ENCODE measurements at regions not wholly inside any gene's neighbourhood (a gene's known extent, or its start where the extent isn't known, plus 50 kb on each side); places are given as distances from the start of the nearest gene placed in this dataset.
"Not testable (repeated sequence)": the region's sequence is repeated elsewhere in the genome, so short reads cannot be mapped to it uniquely, and the experiment has no call there.

DNA sequence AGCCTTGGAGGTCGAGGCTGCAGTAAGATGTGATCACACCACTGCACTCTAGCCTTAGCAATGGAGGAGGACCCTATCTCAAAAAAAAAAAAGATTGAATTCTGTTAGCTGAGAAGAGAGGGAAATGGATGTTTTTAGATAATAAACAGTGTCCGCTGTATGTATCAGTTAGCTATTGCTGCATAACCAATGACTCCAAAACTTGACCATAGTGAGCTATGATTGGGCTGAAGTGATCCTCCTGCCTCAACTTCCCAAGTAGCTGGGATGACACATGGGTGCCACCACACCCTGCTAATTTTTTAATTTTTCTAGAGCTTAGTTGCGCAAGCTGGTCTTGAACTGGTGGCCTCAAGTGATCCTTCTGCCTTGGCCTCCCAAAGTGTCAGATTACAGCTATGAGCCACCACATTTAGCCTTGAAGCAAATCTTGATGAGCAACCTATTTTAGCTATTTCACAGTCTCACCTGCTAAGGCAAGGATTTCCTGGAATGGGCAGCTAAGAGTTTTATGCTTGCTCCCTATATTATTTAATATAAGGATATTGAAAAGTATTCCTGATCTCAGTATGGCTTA is 68.3 kb upstream of the ATF7IP2 start:
- DNase-seq: no peak

DNA sequence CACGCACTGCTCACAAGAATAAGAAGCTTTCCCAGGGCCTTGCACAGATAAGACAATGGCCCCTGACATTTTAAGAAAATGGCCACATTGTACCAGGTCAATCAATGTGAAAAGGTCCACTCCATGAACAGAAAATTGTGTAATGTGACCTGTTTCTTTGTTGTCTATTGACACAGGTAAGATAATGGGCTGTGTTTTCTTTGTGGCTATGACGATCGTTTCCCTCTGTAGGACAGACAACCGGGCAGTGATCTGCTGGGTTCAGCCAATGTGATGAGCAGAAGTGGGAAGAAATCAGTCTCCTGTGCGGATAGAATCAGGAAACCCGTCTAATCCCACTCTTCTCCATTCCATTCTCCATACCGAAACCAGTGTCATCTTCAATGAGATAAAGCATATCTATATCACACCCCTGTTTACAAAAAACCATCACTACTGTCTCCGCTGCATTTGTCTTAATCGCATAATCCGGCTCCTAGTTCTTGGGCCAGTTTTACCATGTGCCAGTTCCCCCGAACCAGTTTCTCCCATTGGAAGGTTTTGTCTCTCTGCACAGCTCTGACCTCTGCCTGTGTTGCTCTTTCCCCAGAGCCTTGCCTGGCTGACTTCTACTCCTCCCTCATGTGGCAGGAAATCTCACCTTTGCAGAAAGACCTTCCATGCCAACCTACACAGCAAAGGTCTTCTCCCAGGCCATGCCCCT is 66.9 kb upstream of the ATF7IP2 start:
- no peak for DNase-seq

DNA sequence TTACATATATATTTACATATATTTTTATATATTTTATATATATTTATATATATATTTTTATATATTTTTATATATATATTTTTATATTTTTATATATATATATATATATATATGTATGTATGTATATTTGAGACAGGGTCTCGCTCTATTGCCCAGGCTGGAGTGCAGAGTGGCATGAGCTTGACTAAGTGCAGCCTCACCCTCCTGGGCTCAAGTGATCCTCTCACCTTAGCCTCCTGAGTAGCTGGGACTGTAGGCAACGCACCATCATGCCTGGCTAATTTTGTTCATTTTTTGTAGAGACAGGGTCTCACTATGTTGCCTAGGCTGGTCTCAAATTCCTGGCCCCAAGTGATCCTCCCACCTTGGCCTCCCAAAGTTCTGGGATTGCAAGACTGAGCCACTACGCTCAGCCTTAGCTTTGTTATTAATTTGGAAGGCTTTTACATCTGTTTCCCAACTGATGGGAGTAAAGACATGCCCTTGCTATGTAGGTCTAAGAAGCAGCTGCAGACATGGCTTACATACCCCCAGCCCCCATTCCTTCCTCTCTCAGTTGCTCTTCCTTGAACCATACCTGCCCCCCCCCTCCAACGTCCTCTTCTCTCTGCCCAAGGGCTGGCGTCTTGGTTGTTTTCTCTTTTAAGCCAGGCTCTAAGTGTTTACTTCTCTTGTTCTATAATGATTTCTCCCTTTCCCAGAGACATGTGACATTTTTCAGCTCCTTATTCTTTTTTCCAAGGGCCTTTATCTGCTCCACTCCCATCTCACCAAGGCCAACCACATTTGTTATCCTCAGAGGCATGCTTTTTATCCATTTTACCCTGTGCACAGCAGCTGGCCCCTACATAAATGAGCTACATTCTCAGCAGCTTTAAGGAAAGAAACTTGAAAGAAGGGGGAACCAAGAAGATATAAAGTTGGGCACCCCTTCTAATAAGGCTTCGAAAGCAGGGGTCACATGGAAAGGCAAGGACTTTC is 64.2 kb upstream of the ATF7IP2 start:
- DNase-seq: no peak

DNA sequence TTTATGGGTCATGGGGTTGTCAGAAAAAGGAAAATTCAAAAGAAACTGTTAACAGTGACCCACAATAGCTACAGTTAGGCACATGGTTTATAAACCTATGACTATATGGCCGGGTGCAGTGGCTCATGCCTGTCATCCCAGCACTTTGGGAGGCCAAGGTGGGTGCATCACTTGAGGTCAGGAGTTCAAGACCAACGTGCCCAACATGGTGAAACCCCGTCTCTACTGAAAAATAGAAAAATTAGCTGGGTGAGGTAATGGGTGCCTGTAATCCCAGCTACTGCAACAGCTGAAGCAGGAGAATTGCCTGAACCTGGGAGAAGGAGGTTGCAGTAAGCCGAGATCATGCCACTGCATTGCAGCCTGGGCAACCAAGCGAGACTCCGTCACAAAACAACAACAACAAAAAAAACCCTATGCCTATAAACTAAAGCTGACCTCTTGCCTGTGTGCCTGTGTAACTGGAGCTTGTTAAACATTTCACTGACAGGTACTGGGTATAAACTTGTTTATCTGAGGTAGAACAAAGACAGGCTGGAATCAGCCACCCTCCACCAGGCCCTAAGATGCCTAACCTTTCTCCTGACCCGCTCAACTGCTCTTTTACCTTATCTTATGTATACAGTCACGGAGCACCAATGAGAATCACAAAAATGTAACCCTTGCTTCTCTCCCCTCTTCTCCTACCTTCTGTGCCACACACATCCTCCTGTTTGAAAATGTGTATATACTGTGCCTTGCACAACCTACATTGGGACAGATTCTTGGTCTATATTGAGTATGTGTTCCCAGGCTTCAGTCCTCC is 62.9 kb upstream of the ATF7IP2 start:
- no peak for DNase-seq

DNA sequence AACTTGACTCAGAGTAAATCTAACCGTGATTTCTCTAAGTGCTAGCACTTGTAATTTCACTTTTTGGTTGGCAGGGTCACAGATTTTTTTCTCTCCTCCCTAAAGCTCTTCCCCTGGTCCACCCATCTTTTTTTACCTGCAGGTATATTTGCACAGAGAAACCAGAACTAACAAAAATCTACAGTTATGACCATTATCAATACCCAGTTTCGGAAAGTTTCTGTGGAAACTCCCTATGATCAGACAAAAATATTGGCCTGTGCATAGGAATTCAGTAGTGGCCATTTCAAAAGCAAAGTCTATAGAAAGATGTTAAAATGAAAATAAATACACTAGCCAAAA is 62.4 kb upstream of the ATF7IP2 start:
- DNase-seq: no peak

DNA sequence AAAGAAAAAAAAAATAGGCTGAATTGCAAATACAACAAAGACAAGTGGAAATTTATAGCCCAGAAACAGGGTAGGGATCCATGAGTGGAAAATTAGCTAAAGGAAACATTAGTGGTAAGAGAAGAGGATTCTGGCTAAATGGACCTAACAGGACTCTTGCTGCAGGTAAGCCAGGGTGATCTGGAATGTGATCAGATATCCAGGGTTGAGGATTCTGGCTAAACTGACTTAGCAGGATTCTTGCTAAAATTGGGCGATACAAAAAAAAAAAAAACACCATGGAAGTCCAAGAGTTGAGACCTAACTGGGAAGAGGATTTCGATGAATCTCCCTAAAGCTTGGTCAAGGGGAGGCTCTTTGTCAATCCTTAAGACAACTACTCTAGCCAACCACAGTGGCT is 61.7 kb upstream of the ATF7IP2 start:
- no peak for DNase-seq

DNA sequence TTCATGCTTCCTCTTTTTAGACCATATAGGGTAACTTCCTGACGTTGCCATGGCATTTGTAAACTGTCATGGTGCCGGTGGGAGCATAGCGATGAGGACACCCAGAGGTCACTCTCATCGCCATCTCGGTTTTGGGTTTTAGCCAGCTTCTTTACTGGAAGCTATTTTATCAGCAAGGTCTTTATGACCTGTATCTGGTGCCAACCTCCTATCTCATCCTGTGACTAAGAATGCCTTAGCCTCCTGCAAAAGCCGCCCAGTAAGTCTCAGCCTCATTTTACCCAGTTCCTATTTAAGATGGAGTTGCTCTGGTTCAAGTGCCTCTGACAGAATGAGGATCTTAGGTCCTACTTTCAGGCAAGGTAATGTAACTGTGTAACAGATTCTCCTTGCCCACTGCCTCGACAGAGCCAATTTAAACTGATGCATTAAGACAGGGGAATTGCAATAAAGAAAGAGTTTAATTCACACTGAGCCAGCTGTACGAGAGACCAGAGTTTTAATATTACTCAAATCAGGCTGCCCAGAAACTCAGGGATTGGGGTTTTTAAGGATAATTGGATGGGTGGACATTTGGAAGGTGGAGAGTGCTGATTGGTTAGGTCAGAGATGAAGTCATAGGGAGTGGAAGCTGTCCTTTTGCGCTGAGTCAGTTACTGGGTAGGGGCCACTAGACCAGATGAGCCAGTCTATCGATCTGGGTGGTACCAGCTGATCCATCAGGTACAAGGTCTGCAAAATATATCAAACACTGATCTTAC is 59.9 kb upstream of the ATF7IP2 start:
- DNase-seq: no peak

DNA sequence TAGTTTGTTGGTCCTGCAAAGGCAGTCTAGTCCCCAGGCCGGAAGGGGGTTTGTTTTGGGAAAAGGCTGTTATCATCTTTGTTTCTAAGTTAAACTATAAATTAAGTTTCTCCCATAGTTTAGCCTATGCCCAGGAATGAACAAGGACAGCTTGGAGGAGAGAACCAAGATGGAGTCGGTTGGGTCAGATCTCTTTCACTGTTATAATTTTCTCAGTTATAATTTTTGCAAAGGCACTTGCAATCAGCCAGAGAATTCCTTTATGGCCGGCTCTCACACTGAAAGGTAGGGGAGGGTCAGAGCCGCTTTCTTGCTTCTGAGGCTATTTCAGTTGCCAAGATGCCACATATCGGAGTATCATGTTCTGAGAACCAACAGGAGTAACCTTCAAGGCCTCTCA is 59.2 kb upstream of the ATF7IP2 start:
- no peak for DNase-seq

DNA sequence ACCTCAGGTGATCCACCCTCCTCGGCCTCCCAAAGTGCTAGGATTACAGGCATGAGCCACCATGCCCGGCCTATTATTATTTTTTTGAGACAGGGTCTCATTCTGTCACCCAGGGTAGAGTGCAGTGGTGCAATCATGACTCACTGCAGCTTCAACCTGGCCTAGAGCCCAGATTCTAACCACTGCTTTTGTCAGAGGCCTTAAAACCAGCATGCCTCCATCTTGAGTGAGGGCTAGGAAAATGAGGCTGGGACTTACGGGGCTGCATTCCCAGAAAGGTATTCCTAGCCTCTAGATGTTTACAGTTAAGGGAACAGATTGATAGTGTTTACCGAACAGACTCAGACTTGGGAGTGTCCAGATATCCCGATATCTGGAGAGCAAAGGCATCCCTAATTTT is 57.6 kb upstream of the ATF7IP2 start:
- DNase-seq: not testable (repeated sequence)

DNA sequence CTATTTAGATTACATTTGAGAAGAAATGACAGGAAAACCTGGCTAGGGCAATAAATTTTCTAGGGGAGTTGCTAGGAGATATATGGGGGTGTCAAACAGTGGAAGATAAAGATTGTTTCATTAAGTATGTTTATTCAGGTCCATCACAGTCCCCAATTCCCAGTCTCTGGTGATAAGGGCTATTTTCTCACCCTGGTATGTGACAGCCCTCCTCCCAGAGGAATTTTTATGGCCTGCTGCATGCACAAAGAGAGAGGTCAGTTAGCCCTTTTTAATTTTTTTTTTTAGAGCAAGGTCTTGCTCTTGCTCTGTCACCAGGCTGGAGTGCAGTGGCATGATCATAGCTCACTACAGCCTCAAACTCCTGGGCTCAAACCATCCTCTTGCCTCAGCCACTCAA is 53.6 kb upstream of the ATF7IP2 start:
- DNase-seq: no peak

DNA sequence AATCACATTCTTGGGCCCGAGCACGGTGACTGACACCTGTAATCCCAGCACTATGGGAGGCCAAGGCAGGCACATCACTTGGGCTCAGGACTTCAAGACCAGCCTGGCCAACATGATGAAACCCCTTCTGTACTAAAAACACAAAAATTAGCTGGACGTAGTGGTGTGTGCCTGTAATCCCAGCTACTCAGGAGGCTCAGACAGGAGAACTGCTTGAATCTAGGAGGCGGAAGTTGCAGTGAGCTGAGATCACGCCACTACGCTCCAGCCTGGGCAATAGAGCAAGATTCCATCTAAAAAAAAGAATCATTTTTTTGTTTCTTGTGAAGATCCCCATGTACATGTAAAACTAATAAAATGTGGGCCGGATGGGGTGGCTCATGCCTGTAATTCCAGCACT is 53.1 kb upstream of the ATF7IP2 start:
- DNase-seq: no peak

DNA sequence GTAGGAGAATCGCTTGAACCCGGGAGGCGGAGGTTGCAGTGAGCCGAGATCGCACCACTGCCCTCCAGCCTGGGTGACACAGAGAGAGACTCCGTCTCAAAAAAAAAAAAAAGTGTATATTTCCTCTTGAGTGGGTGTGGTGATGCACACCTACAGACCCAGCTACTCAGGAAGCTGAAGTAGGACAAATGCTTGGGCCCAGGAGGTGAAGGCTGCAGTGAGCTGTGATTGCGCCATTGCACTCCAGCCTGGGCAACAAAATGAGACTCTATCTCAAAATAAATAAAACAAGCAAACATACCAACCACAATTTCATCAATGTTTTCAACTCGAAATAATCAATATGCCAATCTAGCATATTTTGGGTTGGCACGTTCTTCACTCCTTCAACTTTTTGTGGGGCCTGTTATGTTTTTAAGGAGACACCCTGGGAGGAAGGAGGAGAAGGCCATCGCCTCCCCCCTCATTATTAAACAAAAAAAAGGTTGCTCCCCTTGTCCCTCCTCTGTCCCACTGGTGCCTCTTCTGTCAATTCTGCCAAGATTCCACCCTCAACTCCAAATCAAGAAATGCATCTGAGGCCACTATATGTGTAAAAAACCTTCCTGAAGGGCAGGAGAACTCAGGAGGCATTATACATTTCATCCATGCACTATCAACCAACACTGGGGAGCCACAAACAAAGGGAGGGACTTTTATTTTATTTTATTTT is 52.4 kb upstream of the ATF7IP2 start:
- no peak for DNase-seq

DNA sequence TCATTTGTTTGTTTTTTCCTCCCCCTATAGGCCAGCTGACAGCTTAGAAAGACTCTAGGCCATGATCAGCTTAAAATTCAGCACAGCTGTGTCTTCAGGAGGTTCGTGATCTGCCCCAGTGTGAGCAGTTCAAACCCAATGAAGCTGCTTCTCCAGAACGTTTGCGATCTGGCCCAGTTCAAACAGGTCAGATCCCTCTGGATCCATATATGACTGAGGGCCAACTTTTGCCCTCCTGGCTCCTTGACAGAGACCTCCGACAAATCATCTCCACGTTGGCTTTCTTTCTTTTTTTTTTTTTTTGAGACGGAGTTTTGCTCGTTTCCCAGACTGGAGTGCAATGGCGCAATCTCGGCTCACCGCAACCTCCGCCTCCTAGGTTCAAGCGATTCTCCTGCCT is 50.2 kb upstream of the ATF7IP2 start:
- no peak for DNase-seq
